K562 (cell line): ENCODE measurements at regions not wholly inside any gene's neighbourhood (a gene's known extent, or its start where the extent isn't known, plus 50 kb on each side); places are given as distances from the start of the nearest gene placed in this dataset.

Experiments
- ATAC-seq: fragments of 200-7000 bp; cut with Tn5 transposase; 3 replicates; pipeline ENCODE4 v1.9.1; 2020; ENCODE audit warnings: moderate library complexity
- BruUV-seq: library from RNA; stranded (reverse); fragments of 400-500 nt; replicated peaks from 2 replicates; lab custom pipeline; 2021; lab: Mats Ljungman, UMichigan
- CTCF ChIA-PET: fragments of 300-600 bp; formaldehyde crosslinking; extraction: SDS; loops from one replicate; lab custom pipeline; 2021; ENCODE audit warnings: low intra/inter-chr PET ratio; lab: Yijun Ruan, JAX
- POLR2A ChIA-PET: fragments of 300-600, 350-650 bp; sonication (Branson Sonifier 250); formaldehyde crosslinking; extraction: SDS; loops from one replicate; lab custom pipeline; 2021; ENCODE audit warnings: antibody characterized with exemption, inconsistent platforms; lab: Yijun Ruan, JAX
- DNase-seq, 4 experiments: peaks; one replicate each; pipeline versions ENCODE4 v3.0.0 to v3.0.0-alpha.2; 2011 to 2018; ENCODE audit warnings: low spot score in 3 of 4, mixed read lengths in 3 of 4; ENCODE audit errors: extremely low read depth in 1 of 4
- FAIRE-seq: peaks from 2 replicates; lab custom pipeline; 2011; peaks lifted over from hg19 to GRCh38; lab: Jason Lieb, UNC
- H2AFZ ChIP-seq: 2 replicates; pipeline ENCODE4 v1.6.0; 2011; ENCODE audit warnings: low read depth, low read length, control low read depth, inconsistent platforms
- H3K27ac ChIP-seq: fragments of 200-600 bp; 3 replicates; pipeline ENCODE4 v1.8.0; 2011; ENCODE audit warnings: low read depth, mild to moderate bottlenecking, control low read depth, inconsistent platforms, low read length, moderate library complexity, mixed read lengths; ENCODE audit errors: extremely low read depth
- H3K27me3 ChIP-seq, 2 experiments: fragments of 300-600 bp in 1 of 2; 2 replicates in 1 of 2; 3 replicates in 1 of 2; pipeline versions ENCODE4 v1.6.0 to v1.8.0; 2011; ENCODE audit warnings: inconsistent platforms in 2 of 2, low read length in 2 of 2, mild to moderate bottlenecking in 1 of 2, mixed read lengths in 1 of 2, moderate library complexity in 1 of 2; ENCODE audit not compliant: control insufficient read depth in 2 of 2, insufficient read depth in 2 of 2
- H3K36me3 ChIP-seq: fragments of 300-600 bp; 3 replicates; pipeline ENCODE4 v1.8.0; 2011; ENCODE audit warnings: mild to moderate bottlenecking, low read length, inconsistent platforms; ENCODE audit not compliant: control insufficient read depth, insufficient read depth
- H3K4me1 ChIP-seq, 2 experiments: fragments of 200-600 bp in 1 of 2; replicated peaks in 1 of 2; 2 replicates in 1 of 2; 3 replicates in 1 of 2; pipeline versions ENCODE4 v1.5.1 to v1.8.0; 2011; ENCODE audit warnings: inconsistent platforms in 2 of 2, low read length in 2 of 2, mild to moderate bottlenecking in 1 of 2, mixed read lengths in 1 of 2, moderate library complexity in 1 of 2; ENCODE audit not compliant: control insufficient read depth in 2 of 2, insufficient read depth in 2 of 2
- H3K4me2 ChIP-seq: 2 replicates; pipeline ENCODE4 v1.6.1; 2011; ENCODE audit warnings: low read length, control low read depth, inconsistent platforms, mixed read lengths; ENCODE audit not compliant: insufficient read depth
- H3K4me3 ChIP-seq: fragments of 200-600 bp; sonication (generic), shearing (Covaris generic); 2 replicates; pipeline ENCODE4 v1.5.1; 2016; ENCODE audit warnings: control low read depth, inconsistent platforms
- H3K79me2 ChIP-seq: fragments of 200-600 bp; 3 replicates; pipeline ENCODE4 v1.8.0; 2011; ENCODE audit warnings: low read length, inconsistent platforms; ENCODE audit not compliant: control insufficient read depth, insufficient read depth
- H3K9ac ChIP-seq, 2 experiments: 2 replicates each; pipeline versions ENCODE4 v1.6.0 to v1.6.1; 2011; ENCODE audit warnings: low read depth in 2 of 2, low read length in 2 of 2, control low read depth in 1 of 2, inconsistent platforms in 1 of 2, mild to moderate bottlenecking in 1 of 2, mixed read lengths in 1 of 2; ENCODE audit not compliant: insufficient read depth in 1 of 2
- H3K9me1 ChIP-seq: one replicate; pipeline ENCODE4 v1.6.0; 2011; ENCODE audit warnings: inconsistent platforms, mild to moderate bottlenecking, low read length, moderate library complexity; ENCODE audit not compliant: control insufficient read depth, insufficient read depth
- H3K9me3 ChIP-seq: replicated peaks from 2 replicates; pipeline ENCODE4 v1.5.1; 2011; ENCODE audit warnings: low read depth, low read length, inconsistent platforms; ENCODE audit not compliant: control insufficient read depth, insufficient read depth
- H4K20me1 ChIP-seq: replicated peaks from 2 replicates; pipeline ENCODE4 v1.6.1; 2011; ENCODE audit warnings: low read length, inconsistent platforms, mixed read lengths; ENCODE audit not compliant: control insufficient read depth, insufficient read depth
- DACH1 ChIP-seq: fragments of 450-650 bp; IDR thresholded peaks from 2 replicates; pipeline ENCODE4 v1.6.1; 2018; ENCODE audit not compliant: partially characterized antibody
- GTF2F1 ChIP-seq: IDR thresholded peaks from 2 replicates; pipeline ENCODE4 v1.6.1; 2011; ENCODE audit warnings: low read depth, low read length, improper control_type of control experiment
- HNRNPUL1 ChIP-seq: fragments of 200-400 bp; formaldehyde crosslinking; IDR thresholded peaks from 2 replicates; pipeline ENCODE4 v1.6.1; 2017; ENCODE audit warnings: low read length
- IFI16 ChIP-seq: fragments of 250-450 bp; sonication (Bioruptor Pico); IDR thresholded peaks from 2 replicates; pipeline ENCODE4 v2.1.2; 2022; ENCODE audit warnings: mild to moderate bottlenecking, inconsistent platforms
- JUN ChIP-seq, 2 experiments: sonication (generic) in 1 of 2; formaldehyde crosslinking in 1 of 2; IDR thresholded peaks; 2 replicates each; pipeline versions ENCODE4 v1.6.1 to v1.8.0; 2012 to 2022; ENCODE audit warnings: borderline replicate concordance in 2 of 2, mild to moderate bottlenecking in 2 of 2, improper control_type of control experiment in 1 of 2, low read depth in 1 of 2, low read length in 1 of 2, missing genetic modification reagents in 1 of 2
- NFYB ChIP-seq: IDR thresholded peaks from 2 replicates; pipeline ENCODE4 v1.6.1; 2011; ENCODE audit warnings: mild to moderate bottlenecking, moderate library complexity; ENCODE audit not compliant: insufficient read length; ENCODE audit errors: extremely low read depth
- RBM14 ChIP-seq: fragments of 200-400 bp; formaldehyde crosslinking; IDR thresholded peaks from 2 replicates; pipeline ENCODE4 v1.6.1; 2018; ENCODE audit warnings: low read depth, mild to moderate bottlenecking, low read length, moderate library complexity, borderline replicate concordance; ENCODE audit not compliant: insufficient read depth
- SMARCC2 ChIP-seq: fragments of 450-650 bp; IDR thresholded peaks from 2 replicates; pipeline ENCODE4 v1.6.1; 2017; ENCODE audit warnings: antibody characterized with exemption, moderate library complexity, mild to moderate bottlenecking, low read depth
- TBL1XR1 ChIP-seq, 2 experiments: IDR thresholded peaks; 2 replicates each; pipeline ENCODE4 v1.6.1; 2012; ENCODE audit warnings: improper control_type of control experiment in 2 of 2, low read length in 2 of 2, mild to moderate bottlenecking in 1 of 2
- ZNF592 ChIP-seq: fragments of 450-650 bp; IDR thresholded peaks from 2 replicates; pipeline ENCODE4 v1.6.1; 2017; ENCODE audit warnings: antibody characterized with exemption, mild to moderate bottlenecking
- ZNF75A ChIP-seq: fragments of 450-650 bp; formaldehyde crosslinking; IDR thresholded peaks from 2 replicates; pipeline ENCODE4 v1.4.0; 2020; ENCODE audit warnings: mild to moderate bottlenecking
- ZNF764 ChIP-seq: fragments of 250-450 bp; sonication (Bioruptor Pico); IDR thresholded peaks from 2 replicates; pipeline ENCODE4 v1.4.0; 2020; ENCODE audit warnings: low read depth, mild to moderate bottlenecking, moderate library complexity
- WGBS: fragments of 100-300 bp; shearing (Covaris generic); methylation state at CpG from one replicate; pipeline ENCODE4 v1.1.6; 2016; ENCODE audit warnings: low coverage, mixed read lengths; ENCODE audit not compliant: insufficient coverage; ENCODE audit errors: missing lambda C conversion rate; 5-methylcytosine and 5-hydroxymethylcytosine counted together
- in situ Hi-C: fragments of 300-500 bp; cut with MboI; formaldehyde crosslinking; loops from 4 replicates; pipeline ENCODE4 v1.15.0; 2018; ENCODE audit warnings: inconsistent platforms, mixed read lengths
- intact Hi-C: fragments of 100-400 bp; cut with micrococcal nuclease; formaldehyde crosslinking; loops from 2 replicates; pipeline ENCODE4 v1.14.2; 2022

- no peak overlapping the region for H3K27ac ChIP-seq
- no peak overlapping the region for H3K9ac ChIP-seq
- no peak overlapping the region for H2AFZ ChIP-seq
- DNase-seq, result no peak
- in situ Hi-C loops (no loop called here), intact Hi-C loops (no loop called here)
- 2% methylated on average over 3 of the region's 3 CpGs for WGBS
- H3K9me1 ChIP-seq, result no peaks in the 10 kb centered on the region
- no peak overlapping the region for H3K4me3 ChIP-seq
- no peak overlapping the region for H3K4me2 ChIP-seq
- ChIA-PET POLR2A (interaction anchor here (0.6 to 0.9 kb wide), 2 partner anchors 8 to 318 kb away, joined by 3 read pairs; no protein-coding TSS in a partner anchor), CTCF (no interaction called here)
- no peaks in the 10 kb centered on the region; the same call in 1 of the 2 replicates for H4K20me1 ChIP-seq
- peaks cover 13 to 14% of the 10 kb centered on the region in 2 experiments; a peak in 3 of 5 replicates for H3K27me3 ChIP-seq
- H3K4me1 ChIP-seq, result no peaks in the 10 kb centered on the region
- H3K36me3 ChIP-seq, result no peaks in the 10 kb centered on the region
- H3K79me2 ChIP-seq, result no peaks in the 10 kb centered on the region
- no TSS peak for BruUV-seq
- H3K9me3 ChIP-seq, result no peaks in the 10 kb centered on the region
- FAIRE-seq, result no peak
- no peak for ATAC-seq
- TF ChIP-seq HNRNPUL1, result no peak
- TF ChIP-seq ZNF592, result no peak
- TF ChIP-seq ZNF764 (CRISPR knock-in tag), result no peak
- no peak for TF ChIP-seq RBM14
- no peak for TF ChIP-seq NFYB
- no peak for TF ChIP-seq DACH1
- no peak for TF ChIP-seq IFI16 (CRISPR knock-in tag)
- TF ChIP-seq SMARCC2, result no peak
- TF ChIP-seq ZNF75A (CRISPR knock-in tag), result no peak
- TF ChIP-seq TBL1XR1 (IDR thresholded peaks at IDR 0.05; ENCODE audit: low read length in 2 of 2), result no peak
- no peak for TF ChIP-seq GTF2F1
- no peak for TF ChIP-seq JUN (IDR thresholded peaks at IDR 0.05; ENCODE audit: borderline replicate concordance, low read depth, low read length)
- TF ChIP-seq JUN (CRISPR knock-in tag; IDR thresholded peaks at IDR 0.05; ENCODE audit: borderline replicate concordance), result no peak
These were observed 149.3 kb upstream of the ATP11B start for GRCh38 chr3:182644013-182644412.
